Right atrium auricular region (tissue), 2 donors: ENCODE measurements at regions not wholly inside any gene's neighbourhood (a gene's known extent, or its start where the extent isn't known, plus 50 kb on each side); places are given as distances from the start of the nearest gene placed in this dataset.

Source experiments
- DNase-seq: peaks from one replicate; pipeline ENCODE4 v3.0.0-alpha.2; 2019; ENCODE audit warnings: low spot score
- H3K27ac ChIP-seq, 2 donors: fragments of 200-600 bp; sonication (generic); 1 replicate in 1 of 2; 2 replicates in 1 of 2; pipeline ENCODE4 v1.5.1; 2016 to 2019
- H3K27me3 ChIP-seq, 2 donors: fragments of 200-600 bp; sonication (generic); one replicate each; pipeline versions ENCODE4 v1.5.1 to v1.6.0; 2017 to 2019
- H3K36me3 ChIP-seq: fragments of 200-600 bp; sonication (generic); one replicate; pipeline ENCODE4 v1.5.1; 2016
- H3K4me1 ChIP-seq, 2 donors: fragments of 200-600 bp; sonication (generic); one replicate each; pipeline versions ENCODE4 v1.5.1 to v1.6.0; 2017 to 2019
- H3K4me3 ChIP-seq, 2 donors: fragments of 200-600 bp; sonication (generic); 1 replicate in 1 of 2; 2 replicates in 1 of 2; pipeline ENCODE4 v1.5.1; 2017 to 2019; ENCODE audit warnings: mild to moderate bottlenecking in 1 of 2, moderate library complexity in 1 of 2
- H3K9me3 ChIP-seq, 2 donors: fragments of 200-600 bp; sonication (generic); one replicate each; pipeline ENCODE4 v1.5.1; 2019
- CTCF ChIP-seq, 2 donors: fragments of 200-600 bp; sonication (generic); IDR thresholded peaks; one replicate each; pipeline ENCODE4 v1.5.1; 2019; ENCODE audit warnings: antibody characterized with exemption in 2 of 2

GRCh38 chr1:87686136-87686495 lies 357.4 kb downstream of the LMO4 start:
- Histone ChIP-seq H3K9me3 (no peaks in the 10 kb centered on the region), H3K4me1 (no peaks in the 10 kb centered on the region), H3K27ac (no peak overlapping the region), H3K36me3 (no peaks in the 10 kb centered on the region), H3K27me3 (no peaks in the 10 kb centered on the region), H3K4me3 (no peak overlapping the region)
- DNase-seq, result no peak
- TF ChIP-seq CTCF (IDR thresholded peaks at IDR 0.05), result no peak

GRCh38 chr1:87686671-87687070 lies 358.0 kb downstream of the LMO4 start:
- no peaks in the 10 kb centered on the region for H3K9me3 ChIP-seq
- TF ChIP-seq CTCF (IDR thresholded peaks at IDR 0.05), result no peak
- H3K36me3 ChIP-seq, result no peaks in the 10 kb centered on the region
- H3K27ac ChIP-seq, result no peak overlapping the region
- H3K4me3 ChIP-seq, result no peak overlapping the region
- DNase-seq, result no peak
- no peaks in the 10 kb centered on the region for H3K4me1 ChIP-seq
- no peaks in the 10 kb centered on the region for H3K27me3 ChIP-seq

- no peaks in the 10 kb centered on the region for H3K36me3 ChIP-seq
- no peaks in the 10 kb centered on the region for H3K9me3 ChIP-seq
- no peak overlapping the region for H3K4me3 ChIP-seq
- no peaks in the 10 kb centered on the region for H3K27me3 ChIP-seq
- no peak for TF ChIP-seq CTCF (IDR thresholded peaks at IDR 0.05)
- no peaks in the 10 kb centered on the region for H3K4me1 ChIP-seq
- no peak overlapping the region for H3K27ac ChIP-seq
- DNase-seq, result no peak
Observed at GRCh38 chr1:87688136-87688535, 359.5 kb downstream of the LMO4 start.

GRCh38 chr1:87689487-87689886 lies 360.8 kb downstream of the LMO4 start:
- no peak overlapping the region for H3K4me3 ChIP-seq
- no peaks in the 10 kb centered on the region for H3K9me3 ChIP-seq
- H3K36me3 ChIP-seq, result no peaks in the 10 kb centered on the region
- TF ChIP-seq CTCF (IDR thresholded peaks at IDR 0.05), result no peak
- H3K27ac ChIP-seq, result no peak overlapping the region
- no peak for DNase-seq
- no peaks in the 10 kb centered on the region for H3K4me1 ChIP-seq
- H3K27me3 ChIP-seq, result no peaks in the 10 kb centered on the region

- no peak overlapping the region for H3K4me3 ChIP-seq
- H3K4me1 ChIP-seq, result no peaks in the 10 kb centered on the region
- H3K27me3 ChIP-seq, result no peaks in the 10 kb centered on the region
- TF ChIP-seq CTCF (IDR thresholded peaks at IDR 0.05), result no peak
- no peaks in the 10 kb centered on the region for H3K36me3 ChIP-seq
- peaks cover 0 to 6% of the 10 kb centered on the region in 2 donors for H3K9me3 ChIP-seq
- H3K27ac ChIP-seq, result no peak overlapping the region
- DNase-seq, result no peak
Observed at GRCh38 chr1:87696483-87696882, 367.8 kb downstream of the LMO4 start.

GRCh38 chr1:87702455-87702854 lies 373.8 kb downstream of the LMO4 start:
- no peaks in the 10 kb centered on the region for H3K4me1 ChIP-seq

More at GRCh38 chr1:87702455-87702854, 373.8 kb downstream of the LMO4 start:
- no peak for DNase-seq
- no peaks in the 10 kb centered on the region for H3K27me3 ChIP-seq
- no peaks in the 10 kb centered on the region for H3K36me3 ChIP-seq
- no peak for TF ChIP-seq CTCF (IDR thresholded peaks at IDR 0.05)
- no peak overlapping the region for H3K27ac ChIP-seq
- peaks cover 0 to 19% of the 10 kb centered on the region in 2 donors for H3K9me3 ChIP-seq
- no peak overlapping the region for H3K4me3 ChIP-seq
